GM12872 (cell line): ENCODE measurements at regions not wholly inside any gene's neighbourhood (a gene's known extent, or its start where the extent isn't known, plus 50 kb on each side); places are given as distances from the start of the nearest gene placed in this dataset.

Experiments
- TF ChIP-seq, protein P1 (sequence below): IDR thresholded peaks from 3 replicates; pipeline ENCODE4 v1.5.1; 2011; ENCODE audit warnings: low read depth, mild to moderate bottlenecking, low read length, moderate library complexity; ENCODE audit not compliant: insufficient read depth

DNA sequence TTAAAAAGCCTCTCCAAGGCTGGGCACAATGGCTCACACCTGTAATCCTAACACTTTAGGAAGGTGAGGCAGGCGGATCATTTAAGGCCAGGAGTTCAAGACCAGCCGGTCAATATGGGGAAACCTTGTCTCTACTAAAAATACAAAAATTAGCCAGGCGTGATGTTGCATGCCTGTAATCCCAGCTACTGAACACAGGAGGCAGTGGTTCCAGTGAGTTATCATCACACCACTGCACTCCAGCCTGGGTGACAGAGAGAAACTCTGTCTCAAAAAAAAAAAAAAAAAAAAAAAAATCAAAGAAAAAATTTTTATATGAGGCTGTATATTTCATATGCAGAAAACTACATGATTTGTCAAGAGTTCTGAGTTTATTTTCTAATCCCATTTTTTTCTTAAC, 1107.1 kb upstream of the TMPRSS15 start:
- TF ChIP-seq, protein P1, sequence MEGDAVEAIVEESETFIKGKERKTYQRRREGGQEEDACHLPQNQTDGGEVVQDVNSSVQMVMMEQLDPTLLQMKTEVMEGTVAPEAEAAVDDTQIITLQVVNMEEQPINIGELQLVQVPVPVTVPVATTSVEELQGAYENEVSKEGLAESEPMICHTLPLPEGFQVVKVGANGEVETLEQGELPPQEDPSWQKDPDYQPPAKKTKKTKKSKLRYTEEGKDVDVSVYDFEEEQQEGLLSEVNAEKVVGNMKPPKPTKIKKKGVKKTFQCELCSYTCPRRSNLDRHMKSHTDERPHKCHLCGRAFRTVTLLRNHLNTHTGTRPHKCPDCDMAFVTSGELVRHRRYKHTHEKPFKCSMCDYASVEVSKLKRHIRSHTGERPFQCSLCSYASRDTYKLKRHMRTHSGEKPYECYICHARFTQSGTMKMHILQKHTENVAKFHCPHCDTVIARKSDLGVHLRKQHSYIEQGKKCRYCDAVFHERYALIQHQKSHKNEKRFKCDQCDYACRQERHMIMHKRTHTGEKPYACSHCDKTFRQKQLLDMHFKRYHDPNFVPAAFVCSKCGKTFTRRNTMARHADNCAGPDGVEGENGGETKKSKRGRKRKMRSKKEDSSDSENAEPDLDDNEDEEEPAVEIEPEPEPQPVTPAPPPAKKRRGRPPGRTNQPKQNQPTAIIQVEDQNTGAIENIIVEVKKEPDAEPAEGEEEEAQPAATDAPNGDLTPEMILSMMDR, result no peak

DNA sequence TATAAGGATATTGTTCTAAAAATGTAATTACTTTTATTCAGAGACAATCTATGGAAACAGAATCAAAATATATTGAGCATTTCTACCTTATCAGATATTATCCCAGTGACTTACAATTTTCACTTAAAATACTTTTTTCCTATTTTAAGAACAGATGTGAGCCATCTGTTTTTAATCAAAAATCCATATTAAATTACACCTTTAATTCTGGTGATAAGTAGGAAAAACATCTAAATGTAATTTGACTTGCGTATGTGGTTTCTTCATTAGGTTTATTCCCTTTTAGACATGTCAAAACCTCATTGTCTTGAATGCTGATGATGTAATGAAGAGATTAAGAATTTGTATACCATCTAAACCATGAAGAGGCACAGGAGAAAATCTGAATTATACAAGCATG, 1118.8 kb upstream of the TMPRSS15 start:
- TF ChIP-seq, protein P1, result no peak

DNA sequence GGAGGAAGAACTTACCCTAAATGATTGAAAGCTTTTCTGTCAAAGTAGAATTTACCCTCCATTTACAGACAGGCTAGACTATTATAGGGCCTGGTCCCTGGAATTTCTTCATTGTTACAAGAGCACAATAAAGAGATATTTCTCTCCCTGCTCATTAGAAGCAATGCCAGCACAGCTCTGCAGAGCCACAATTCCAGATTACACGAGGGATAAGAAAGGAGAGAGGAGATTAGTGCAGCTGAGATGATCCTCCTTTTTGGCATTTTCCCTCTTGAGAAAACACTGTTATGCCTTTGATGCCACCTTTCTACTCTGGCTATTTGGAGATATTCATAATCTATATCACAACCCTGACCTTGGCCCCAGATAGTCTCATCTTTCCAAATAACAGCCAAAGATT, 1119.5 kb upstream of the TMPRSS15 start:
- TF ChIP-seq, protein P1, result no peak

DNA sequence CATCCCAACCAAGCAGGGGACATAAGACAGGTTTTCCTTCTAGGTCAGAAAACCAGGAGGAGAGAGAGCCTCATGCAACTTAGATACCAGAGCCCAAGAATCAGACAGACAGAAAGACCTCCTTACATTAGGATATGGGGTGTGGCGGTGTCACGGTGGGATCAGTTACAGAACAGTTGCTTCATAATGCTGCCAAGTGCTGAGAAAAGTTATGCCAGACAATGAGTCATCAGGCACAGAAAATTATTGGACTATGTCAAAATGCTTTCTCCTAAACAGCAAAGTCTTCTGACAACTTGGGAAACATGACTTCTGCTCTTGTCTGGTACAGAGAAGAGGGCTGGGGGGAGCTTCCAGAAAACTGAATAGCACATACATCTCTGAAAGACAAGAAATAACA, 1120.2 kb upstream of the TMPRSS15 start:
- TF ChIP-seq, protein P1, result no peak

DNA sequence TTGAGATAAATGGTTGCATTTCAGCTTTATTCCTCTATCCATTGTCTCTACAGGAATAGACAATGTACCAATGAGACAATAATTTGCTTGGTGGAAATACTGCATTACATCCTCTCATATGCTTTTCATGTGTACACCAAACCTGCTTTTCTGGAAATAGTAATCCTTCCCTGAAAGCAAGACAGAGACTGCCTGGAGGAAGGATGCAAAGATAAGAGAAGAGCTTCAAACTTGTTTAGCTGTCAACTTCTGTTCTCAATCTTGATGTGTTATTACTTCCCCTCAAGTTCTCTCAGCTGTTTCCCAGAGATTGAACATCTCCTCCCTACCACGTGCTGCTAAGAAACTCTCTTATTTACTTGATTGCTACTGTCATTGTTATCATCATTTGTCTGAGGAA, 1125.4 kb upstream of the TMPRSS15 start:
- TF ChIP-seq, protein P1, result no peak

DNA sequence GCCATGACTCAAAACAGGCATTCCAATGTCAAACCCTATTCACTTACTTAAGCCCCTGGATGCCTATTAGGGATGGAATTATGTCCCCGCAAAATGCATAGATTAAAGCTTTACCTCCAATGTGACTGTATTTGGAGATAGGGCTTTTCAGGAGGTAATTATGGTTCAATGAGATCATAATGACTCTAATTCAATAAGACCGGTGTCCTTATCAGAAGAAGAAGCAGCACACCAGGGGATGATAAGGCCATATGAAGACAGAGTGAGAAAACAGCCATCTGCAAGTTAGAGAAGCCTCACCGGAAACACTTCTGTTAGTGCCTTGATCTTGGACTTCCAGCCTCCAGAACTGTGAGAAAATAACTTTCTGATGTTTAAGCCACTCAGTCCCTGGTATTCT, 1131.8 kb upstream of the TMPRSS15 start:
- TF ChIP-seq, protein P1, result no peak

DNA sequence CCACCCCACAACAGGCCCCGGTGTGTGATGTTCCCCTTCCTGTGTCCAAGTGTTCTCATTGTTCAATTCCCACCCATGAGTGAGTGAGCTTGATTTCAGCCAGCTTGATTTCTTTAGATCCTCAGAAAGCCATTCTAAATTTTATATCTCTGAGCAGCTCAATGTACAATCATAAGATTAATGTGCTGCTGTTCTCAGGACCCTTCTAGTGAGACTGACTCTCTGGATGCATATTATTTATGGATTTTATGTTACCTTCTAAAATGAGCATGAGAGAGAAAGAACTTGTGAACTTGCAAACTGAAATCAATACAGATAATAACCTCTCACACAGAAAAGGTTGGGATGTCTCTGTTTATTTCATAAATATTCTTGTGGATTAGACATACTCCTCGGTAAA, 1133.5 kb upstream of the TMPRSS15 start:
- TF ChIP-seq, protein P1, result no peak

DNA sequence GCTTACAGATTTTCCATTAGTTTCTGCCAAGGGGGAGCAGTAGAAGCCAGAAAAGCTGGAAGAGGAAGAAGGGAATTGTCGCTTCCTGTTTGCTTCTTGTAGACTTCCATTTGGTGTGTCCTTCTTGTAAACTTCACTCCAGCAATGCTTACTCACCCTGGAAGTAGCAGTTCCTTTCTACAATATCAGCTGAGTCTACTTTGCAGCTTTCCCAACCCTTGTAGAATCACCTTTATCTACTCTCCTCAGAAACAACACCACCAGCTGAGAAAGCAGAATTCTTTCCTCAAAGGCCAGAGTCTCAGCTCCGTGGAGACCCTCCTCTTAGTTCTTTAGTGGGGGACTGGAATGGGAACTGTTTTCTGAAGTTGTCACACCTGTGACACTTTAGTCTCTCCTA, 1136.7 kb upstream of the TMPRSS15 start:
- TF ChIP-seq, protein P1, result no peak
